ENCODE measurements at regions not wholly inside any gene's neighbourhood (a gene's known extent, or its start where the extent isn't known, plus 50 kb on each side); places are given as distances from the start of the nearest gene placed in this dataset.

DNA sequence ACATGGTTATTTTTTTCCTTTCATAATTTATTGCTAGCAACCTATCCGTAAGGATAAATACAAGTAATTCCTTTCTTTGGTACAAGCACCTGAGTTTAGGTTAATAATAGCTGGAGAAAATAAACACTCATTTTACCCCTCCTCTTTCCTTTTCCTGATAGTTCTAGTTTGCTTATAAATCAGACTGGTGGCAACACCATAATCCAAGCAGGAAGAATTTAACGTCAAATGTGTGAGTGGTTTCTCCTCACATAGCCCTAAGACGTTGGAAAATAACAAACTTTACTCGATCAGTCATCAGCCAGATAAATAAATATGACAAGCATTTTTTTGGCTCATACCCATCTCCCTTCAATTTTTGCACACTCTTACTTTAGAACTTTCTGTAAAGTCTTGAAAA lies 190.3 kb upstream of the FAM241A start:
- TF ChIP-seq, protein P1, sequence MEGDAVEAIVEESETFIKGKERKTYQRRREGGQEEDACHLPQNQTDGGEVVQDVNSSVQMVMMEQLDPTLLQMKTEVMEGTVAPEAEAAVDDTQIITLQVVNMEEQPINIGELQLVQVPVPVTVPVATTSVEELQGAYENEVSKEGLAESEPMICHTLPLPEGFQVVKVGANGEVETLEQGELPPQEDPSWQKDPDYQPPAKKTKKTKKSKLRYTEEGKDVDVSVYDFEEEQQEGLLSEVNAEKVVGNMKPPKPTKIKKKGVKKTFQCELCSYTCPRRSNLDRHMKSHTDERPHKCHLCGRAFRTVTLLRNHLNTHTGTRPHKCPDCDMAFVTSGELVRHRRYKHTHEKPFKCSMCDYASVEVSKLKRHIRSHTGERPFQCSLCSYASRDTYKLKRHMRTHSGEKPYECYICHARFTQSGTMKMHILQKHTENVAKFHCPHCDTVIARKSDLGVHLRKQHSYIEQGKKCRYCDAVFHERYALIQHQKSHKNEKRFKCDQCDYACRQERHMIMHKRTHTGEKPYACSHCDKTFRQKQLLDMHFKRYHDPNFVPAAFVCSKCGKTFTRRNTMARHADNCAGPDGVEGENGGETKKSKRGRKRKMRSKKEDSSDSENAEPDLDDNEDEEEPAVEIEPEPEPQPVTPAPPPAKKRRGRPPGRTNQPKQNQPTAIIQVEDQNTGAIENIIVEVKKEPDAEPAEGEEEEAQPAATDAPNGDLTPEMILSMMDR (IDR thresholded peaks at IDR 0.05), result no peak
- TF ChIP-seq POLR2A (IDR thresholded peaks at IDR 0.05) (no peak), EP300 (IDR thresholded peaks at IDR 0.05) (no peak), POLR2AphosphoS5 (IDR thresholded peaks at IDR 0.05) (no peak)
